AG04450 (cell line): ENCODE measurements at regions not wholly inside any gene's neighbourhood (a gene's known extent, or its start where the extent isn't known, plus 50 kb on each side); places are given as distances from the start of the nearest gene placed in this dataset.

Experiments used
- CTCF ChIA-PET: fragments of 300-600, 350-600 bp; formaldehyde crosslinking; extraction: SDS; loops from one replicate; lab custom pipeline; 2022; ENCODE audit warnings: antibody characterized with exemption, inconsistent platforms; lab: Charles Lee
- POLR2A ChIA-PET: fragments of 350-600 bp; formaldehyde crosslinking; extraction: SDS; loops from one replicate; lab custom pipeline; 2021; ENCODE audit warnings: antibody characterized with exemption, inconsistent platforms; lab: Yijun Ruan, JAX
- DNase-seq: peaks from one replicate; pipeline ENCODE4 v3.0.0-alpha.2; 2011; ENCODE audit warnings: low read depth, low spot score
- H3K27ac ChIP-seq: one replicate; pipeline ENCODE4 v1.5.1; 2012; ENCODE audit warnings: low read depth, low read length, control low read depth
- H3K27me3 ChIP-seq: one replicate; pipeline ENCODE4 v1.6.0; 2012; ENCODE audit warnings: low read length; ENCODE audit not compliant: control insufficient read depth, insufficient read depth
- H3K4me3 ChIP-seq: 2 replicates; pipeline ENCODE4 v1.5.1; 2011; ENCODE audit warnings: mild to moderate bottlenecking, low read depth, low read length, control low read depth
- H3K9me3 ChIP-seq: 2 replicates; pipeline ENCODE4 v1.5.1; 2012; ENCODE audit warnings: low read length; ENCODE audit not compliant: control insufficient read depth, insufficient read depth
- CTCF ChIP-seq: IDR thresholded peaks from 2 replicates; pipeline ENCODE4 v1.5.1; 2011; ENCODE audit warnings: low read depth, low read length, control low read depth, inconsistent platforms

DNA sequence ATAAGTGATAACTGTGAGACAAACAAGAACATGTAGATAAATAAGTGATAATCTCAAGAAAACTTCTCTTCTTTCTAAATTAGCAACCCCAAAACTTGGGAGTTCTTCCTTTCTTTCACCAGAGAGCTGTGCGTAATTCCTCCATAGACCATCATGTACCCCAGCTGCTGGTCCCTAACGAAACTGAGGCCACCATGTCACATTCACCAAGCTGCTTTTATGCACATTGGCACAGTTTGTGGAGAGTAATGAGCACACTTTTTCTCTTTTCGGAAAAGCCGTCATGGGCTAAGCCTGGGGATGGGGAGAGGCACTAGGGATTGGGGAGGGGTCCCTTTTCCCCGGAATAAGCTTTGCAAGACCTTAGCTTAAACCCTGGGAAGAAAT lies 561.4 kb downstream of the BNC2 start:
- POLR2A ChIA-PET = no interaction called here
- no peak for DNase-seq

DNA sequence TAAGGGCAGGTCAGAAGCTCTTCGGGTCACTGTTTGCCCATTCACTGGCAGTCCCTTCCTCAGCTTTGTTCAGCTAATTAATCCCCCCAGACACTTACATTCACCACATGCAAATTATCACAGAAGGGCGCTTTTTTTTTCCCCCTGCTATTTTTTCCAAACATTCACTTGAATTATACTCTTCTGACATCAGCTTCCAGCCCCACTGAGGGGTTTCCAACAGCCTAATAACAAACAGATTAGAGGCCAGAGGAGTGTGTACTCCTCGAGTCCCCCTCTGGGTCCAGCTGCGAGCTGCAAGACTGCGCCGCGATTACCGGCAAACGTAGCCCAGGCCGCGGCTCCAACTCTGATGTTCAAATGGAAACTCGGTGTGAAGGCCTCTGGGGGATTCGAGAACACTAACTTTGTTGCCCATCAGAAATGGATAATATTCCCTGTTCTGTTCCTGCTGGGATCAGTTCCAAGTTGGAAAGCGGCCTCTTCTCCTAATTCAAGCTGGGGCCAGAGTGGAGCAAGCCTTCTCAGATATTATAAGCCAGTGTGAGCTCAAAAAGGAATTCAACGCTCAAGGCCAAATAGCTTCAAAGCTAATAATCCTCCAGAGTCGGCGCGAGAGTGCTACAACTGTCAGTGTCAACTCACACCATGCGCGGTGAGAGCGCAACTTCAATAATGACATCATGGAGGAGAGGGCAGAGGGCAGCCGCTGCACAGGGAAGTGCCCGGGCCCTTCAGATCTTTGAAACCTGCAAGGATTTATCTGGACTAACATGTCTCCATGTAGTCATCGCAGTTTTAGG lies 560.8 kb downstream of the BNC2 start:
- TF ChIP-seq CTCF = no peak
- CTCF ChIA-PET = interaction anchor here (0.9 to 1.8 kb wide), 2 partner anchors 10 to 17 kb away, joined by 3 to 4 read pairs; no protein-coding TSS in a partner anchor
- DNase-seq = no peak

More for the DNA sequence above, 561.4 kb downstream of the BNC2 start:
- Histone ChIP-seq H3K27me3 (peaks cover 3% of the 10 kb centered on the region), H3K4me3 (no peak overlapping the region), H3K27ac (no peak overlapping the region), H3K9me3 (peaks cover 2% of the 10 kb centered on the region)
- CTCF ChIA-PET = interaction anchor here (0.9 kb wide), 1 partner anchor 9 kb away, joined by 3 read pairs; no protein-coding TSS in a partner anchor
- no peak for TF ChIP-seq CTCF

GRCh38 chr9:16310278-16311110 lies 560.0 kb downstream of the BNC2 start:
- ChIA-PET CTCF (interaction anchor here (1.8 kb wide), 1 partner anchor 17 kb away, joined by 4 read pairs; no protein-coding TSS in a partner anchor), POLR2A (interaction anchor here (0.5 kb wide), 1 partner anchor 394 kb away, joined by 5 read pairs; no protein-coding TSS in a partner anchor)
- no peak for TF ChIP-seq CTCF
- Histone ChIP-seq H3K27me3 (peaks cover 3% of the 10 kb centered on the region), H3K4me3 (no peak overlapping the region), H3K27ac (no peak overlapping the region), H3K9me3 (peaks cover 2% of the 10 kb centered on the region)
- DNase-seq = no peak

More for the DNA sequence above, 560.8 kb downstream of the BNC2 start:
- Histone ChIP-seq H3K9me3 (peaks cover 2% of the 10 kb centered on the region), H3K4me3 (no peak overlapping the region), H3K27ac (no peak overlapping the region), H3K27me3 (peaks cover 3% of the 10 kb centered on the region)
- POLR2A ChIA-PET = no interaction called here

DNA sequence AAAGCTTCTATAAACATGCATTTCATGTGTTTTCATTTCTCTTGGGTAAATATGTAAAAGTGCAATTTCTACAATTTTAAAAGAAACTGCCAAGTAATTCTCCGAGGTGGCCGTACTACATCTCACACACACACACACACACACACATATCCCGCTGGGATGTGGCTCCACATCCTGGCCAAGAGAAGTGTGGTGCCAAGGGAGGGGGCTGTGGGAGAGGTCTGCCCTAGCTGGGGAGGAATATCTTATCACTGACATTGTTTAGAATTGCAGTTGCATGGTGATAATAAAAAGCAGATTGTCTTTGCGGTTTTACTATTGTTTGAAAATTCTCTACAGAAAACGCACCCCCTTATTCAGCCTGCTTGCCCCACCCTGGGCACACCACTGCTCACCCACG lies 558.4 kb downstream of the BNC2 start:
- no peak overlapping the region for H3K4me3 ChIP-seq
- H3K27ac ChIP-seq = no peak overlapping the region
- TF ChIP-seq CTCF = no peak
- no peak for DNase-seq
- peaks cover 2% of the 10 kb centered on the region for H3K9me3 ChIP-seq
- peaks cover 3% of the 10 kb centered on the region for H3K27me3 ChIP-seq
- ChIA-PET POLR2A (no interaction called here), CTCF (no interaction called here)
